ENCODE measurements at regions not wholly inside any gene's neighbourhood (a gene's known extent, or its start where the extent isn't known, plus 50 kb on each side); places are given as distances from the start of the nearest gene placed in this dataset.

DNA sequence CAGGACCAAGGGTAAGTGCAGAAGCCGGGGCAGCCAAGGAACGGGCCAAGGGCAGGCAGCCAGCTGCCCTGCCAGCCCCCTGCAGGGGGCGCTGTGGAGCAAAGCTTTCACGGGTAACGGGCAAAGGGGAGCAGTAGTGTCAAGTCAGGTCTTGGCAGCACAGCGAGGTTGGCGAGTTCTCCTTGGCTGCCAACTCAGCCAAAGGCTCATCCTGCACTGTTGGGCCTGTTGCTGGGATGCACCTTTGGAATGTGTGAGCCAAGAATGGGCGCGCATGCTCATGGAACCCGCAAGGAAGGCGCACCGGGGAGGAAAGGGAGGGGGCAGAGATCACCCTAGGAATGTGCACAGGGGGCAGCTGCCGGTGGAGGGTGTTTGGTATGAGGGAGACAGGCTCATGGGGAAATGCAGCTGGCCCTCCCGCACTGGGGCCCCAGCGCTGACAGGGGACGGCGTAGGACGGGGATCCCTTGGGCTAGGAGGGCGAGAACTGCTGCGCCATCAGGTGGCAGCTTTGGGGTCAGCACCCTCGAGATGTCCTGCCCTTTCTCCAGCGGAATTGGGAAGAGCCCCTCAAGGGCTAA lies 138.0 kb downstream of the ASCL4 start:
- DNase-seq (ENCODE audit: low spot score) (no peak), ATAC-seq (ENCODE audit: low FRiP score) (peak; percentile 64)
- TF ChIP-seq, protein P1, sequence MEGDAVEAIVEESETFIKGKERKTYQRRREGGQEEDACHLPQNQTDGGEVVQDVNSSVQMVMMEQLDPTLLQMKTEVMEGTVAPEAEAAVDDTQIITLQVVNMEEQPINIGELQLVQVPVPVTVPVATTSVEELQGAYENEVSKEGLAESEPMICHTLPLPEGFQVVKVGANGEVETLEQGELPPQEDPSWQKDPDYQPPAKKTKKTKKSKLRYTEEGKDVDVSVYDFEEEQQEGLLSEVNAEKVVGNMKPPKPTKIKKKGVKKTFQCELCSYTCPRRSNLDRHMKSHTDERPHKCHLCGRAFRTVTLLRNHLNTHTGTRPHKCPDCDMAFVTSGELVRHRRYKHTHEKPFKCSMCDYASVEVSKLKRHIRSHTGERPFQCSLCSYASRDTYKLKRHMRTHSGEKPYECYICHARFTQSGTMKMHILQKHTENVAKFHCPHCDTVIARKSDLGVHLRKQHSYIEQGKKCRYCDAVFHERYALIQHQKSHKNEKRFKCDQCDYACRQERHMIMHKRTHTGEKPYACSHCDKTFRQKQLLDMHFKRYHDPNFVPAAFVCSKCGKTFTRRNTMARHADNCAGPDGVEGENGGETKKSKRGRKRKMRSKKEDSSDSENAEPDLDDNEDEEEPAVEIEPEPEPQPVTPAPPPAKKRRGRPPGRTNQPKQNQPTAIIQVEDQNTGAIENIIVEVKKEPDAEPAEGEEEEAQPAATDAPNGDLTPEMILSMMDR (IDR thresholded peaks at IDR 0.05): no peak

DNA sequence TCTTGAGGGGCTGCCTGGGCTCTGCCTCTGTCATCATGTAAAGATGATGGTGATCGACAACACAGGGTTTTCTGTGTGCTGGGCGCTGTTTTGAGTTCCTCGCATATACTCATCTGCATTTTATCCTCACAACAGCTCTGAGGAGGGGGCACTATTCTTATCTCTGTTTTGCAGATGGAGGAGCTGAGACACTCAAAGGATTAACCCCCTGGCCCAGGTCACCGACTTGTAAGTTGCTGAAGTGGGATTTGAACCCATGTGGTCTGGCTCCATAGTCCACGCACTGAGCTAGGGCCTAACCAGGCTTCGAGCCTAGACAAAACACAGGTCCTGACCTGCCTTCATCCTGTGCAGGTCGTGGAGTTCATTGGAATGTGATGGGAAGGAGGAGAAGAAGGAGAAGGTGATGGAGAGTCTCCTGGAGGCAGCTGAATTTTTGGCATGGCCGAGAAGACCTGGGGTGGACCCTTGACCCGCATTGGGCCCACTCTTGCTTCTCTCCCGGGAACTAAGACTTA lies 140.0 kb downstream of the ASCL4 start:
- ATAC-seq (ENCODE audit: low FRiP score) (no peak), DNase-seq (ENCODE audit: low spot score) (no peak)
- TF ChIP-seq, protein P1 (IDR thresholded peaks at IDR 0.05): no peak

DNA sequence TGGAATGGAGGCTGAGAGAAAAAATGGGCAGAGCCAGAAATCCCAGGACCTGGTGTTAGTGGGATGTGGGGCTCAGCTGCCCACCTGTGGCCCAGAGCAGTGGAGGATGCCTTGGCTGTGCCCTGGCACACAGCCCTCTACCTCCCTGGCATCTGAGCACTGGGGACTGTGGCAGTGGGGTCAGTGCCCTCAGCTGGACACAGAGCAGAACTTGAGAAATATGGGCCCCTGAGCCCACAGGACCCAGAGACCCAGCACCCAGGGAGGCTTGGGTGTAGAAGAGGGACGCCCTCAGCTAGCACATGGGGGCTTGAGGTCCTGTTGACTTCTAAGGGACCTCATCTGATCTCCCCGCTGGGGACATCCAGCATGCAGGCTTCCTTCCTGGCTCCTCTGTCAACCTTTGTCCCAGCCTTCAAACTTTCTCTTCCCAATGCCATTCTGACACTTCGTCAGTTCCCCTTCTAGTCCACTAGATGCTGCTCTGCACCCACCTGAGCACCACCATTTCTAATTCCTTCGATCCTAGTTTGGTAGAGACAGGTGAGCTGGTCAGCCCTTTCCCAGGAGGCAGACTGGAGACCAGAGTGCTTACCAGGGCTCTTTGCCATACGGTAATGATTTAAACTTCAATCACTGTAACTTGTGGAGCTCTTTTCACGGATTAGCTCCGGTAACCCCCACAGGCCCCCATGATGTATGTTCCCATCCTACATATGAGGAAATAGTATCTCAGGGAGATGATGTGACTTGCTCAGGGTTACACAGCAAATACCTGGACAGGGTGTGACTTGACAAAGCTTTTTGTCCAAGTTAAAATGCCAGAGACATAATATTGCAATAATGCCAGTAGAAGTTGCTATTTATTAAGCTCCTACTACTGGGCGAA lies 143.7 kb downstream of the ASCL4 start:
- DNase-seq (ENCODE audit: low spot score): no peak
- no peak for ATAC-seq (ENCODE audit: low FRiP score)
- TF ChIP-seq, protein P1 (IDR thresholded peaks at IDR 0.05): no peak

DNA sequence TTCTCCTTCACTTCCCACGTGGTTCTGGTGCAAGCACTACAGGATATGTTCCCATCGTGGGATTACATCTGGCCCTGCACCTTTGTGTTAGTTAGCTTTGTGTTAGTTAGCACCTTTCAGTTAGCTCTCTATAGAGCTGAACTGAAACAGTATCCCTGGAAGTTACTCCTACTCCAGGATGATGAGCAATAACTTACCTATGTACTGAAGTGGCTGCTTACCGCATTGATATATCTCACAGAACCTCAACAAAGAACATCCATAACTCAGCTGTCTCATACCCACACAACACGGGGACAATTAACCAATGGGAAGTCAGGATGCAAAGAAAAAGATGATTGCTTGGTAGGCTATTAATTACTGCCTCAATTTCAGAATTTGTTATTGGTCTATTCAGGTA lies 146.6 kb downstream of the ASCL4 start:
- DNase-seq (ENCODE audit: low spot score): no peak
- no peak for ATAC-seq (ENCODE audit: low FRiP score)
- TF ChIP-seq, protein P1 (IDR thresholded peaks at IDR 0.05): no peak

DNA sequence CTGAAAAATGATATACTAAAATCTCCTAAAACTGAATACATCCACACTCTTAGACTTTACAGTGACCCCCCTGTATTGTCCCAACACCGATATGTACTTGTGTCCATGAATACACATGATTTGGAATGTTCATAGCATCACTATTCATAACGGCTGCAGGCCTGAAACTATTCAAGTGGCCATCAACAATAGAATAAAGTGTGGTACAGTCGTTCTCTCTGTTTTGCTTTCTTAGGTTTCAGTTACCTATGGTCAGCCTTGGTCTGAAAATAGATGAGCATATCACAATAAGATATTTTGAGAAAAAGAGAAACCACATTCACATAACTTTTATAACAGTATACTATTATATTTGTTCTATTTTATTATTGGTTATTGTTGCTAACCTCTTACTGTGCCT lies 150.6 kb downstream of the ASCL4 start:
- ATAC-seq (ENCODE audit: low FRiP score) (no peak), DNase-seq (ENCODE audit: low spot score) (no peak)
- TF ChIP-seq, protein P1 (IDR thresholded peaks at IDR 0.05): no peak

DNA sequence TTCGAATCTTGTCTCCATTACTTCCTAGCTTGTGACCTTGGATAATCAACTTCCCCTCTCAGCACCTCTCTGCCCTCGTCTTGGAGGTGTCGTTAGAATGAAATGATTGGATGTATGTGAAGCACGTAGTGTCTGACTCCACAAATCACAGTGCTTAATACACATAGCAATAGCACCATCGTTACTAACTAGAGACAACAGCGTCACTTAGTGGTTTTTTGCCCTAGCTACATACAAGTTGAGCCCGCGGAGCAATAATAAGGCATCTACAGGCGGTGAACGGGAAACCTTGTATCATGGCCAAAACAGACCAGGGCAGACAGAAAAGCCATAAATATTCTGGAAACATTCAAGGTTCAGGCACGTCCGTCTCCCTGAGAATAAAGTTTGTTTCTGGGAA lies 154.9 kb downstream of the ASCL4 start:
- TF ChIP-seq, protein P1 (IDR thresholded peaks at IDR 0.05): no peak
- ATAC-seq (ENCODE audit: low FRiP score): no peak
- no peak for DNase-seq (ENCODE audit: low spot score)
